Adrenal gland (tissue), 5 donors: ENCODE measurements at regions not wholly inside any gene's neighbourhood (a gene's known extent, or its start where the extent isn't known, plus 50 kb on each side); places are given as distances from the start of the nearest gene placed in this dataset.

Experiments
- POLR2A ChIP-seq, 2 donors: fragments of 450-650 bp; IDR thresholded peaks; one replicate each; pipeline ENCODE4 v1.6.1; 2017; ENCODE audit warnings: antibody characterized with exemption in 2 of 2, mild to moderate bottlenecking in 2 of 2, moderate library complexity in 1 of 2
- TF ChIP-seq, protein P1 (sequence below), 6 experiments: fragments of 450-650 bp in 4 of 6; fragments of 200-600 bp in 2 of 6; sonication (generic) in 1 of 6; IDR thresholded peaks; 1 replicate in 5 of 6; 2 replicates in 1 of 6; pipeline versions ENCODE4 v1.5.1 to v1.8.0; 2016 to 2021; ENCODE audit warnings: antibody characterized with exemption in 6 of 6, mild to moderate bottlenecking in 2 of 6, moderate library complexity in 1 of 6
- donor health status: DM: no; HTN: no; CAD: no.

- TF ChIP-seq, protein P1, sequence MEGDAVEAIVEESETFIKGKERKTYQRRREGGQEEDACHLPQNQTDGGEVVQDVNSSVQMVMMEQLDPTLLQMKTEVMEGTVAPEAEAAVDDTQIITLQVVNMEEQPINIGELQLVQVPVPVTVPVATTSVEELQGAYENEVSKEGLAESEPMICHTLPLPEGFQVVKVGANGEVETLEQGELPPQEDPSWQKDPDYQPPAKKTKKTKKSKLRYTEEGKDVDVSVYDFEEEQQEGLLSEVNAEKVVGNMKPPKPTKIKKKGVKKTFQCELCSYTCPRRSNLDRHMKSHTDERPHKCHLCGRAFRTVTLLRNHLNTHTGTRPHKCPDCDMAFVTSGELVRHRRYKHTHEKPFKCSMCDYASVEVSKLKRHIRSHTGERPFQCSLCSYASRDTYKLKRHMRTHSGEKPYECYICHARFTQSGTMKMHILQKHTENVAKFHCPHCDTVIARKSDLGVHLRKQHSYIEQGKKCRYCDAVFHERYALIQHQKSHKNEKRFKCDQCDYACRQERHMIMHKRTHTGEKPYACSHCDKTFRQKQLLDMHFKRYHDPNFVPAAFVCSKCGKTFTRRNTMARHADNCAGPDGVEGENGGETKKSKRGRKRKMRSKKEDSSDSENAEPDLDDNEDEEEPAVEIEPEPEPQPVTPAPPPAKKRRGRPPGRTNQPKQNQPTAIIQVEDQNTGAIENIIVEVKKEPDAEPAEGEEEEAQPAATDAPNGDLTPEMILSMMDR (IDR thresholded peaks at IDR 0.05), result no peak
- no peak for TF ChIP-seq POLR2A (IDR thresholded peaks at IDR 0.05)
Measured at GRCh38 chr13:111658145-111659100, 338.0 kb downstream of the TEX29 start.
